Fibroblast of skin of right biceps (primary cell): ENCODE measurements at regions not wholly inside any gene's neighbourhood (a gene's known extent, or its start where the extent isn't known, plus 50 kb on each side); places are given as distances from the start of the nearest gene placed in this dataset.

Experiments used
- DNase-seq: peaks from one replicate; pipeline ENCODE4 v3.0.0-alpha.2; 2013

- no peak for DNase-seq
Observed at GRCh38 chr2:15720561-15721307, 129.1 kb downstream of the DDX1 start.

DNA sequence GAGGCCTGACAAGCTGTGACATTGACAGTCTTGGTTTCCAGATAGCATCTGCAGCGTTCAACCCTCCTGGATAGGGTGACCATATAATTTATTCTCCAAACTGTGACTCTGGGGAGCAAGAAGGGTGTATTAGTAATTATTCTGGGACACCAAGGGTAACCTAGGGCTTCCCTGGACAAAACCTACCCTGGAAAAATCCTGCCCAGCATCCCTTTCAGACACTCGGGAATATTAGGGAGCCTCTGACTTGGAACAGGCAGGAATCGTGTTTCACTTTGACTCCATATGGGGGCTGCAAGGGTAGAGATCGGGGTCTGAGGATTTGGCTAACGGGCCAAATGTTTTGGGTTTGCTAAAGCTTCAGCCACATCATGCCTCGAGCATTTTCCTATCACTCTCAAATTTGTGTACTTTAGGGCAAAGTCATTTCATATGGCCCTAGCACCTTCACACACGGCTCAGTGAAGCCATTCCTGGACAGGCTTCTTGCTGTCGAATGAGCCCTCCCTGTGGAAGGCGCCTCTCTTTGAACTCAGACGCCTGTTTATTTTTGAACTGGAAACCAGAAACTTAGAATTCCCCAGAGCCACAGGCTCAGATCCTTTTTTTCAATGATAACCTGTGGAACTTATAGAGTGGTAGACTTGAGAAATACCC lies 129.9 kb downstream of the DDX1 start:
- DNase-seq = no peak

DNA sequence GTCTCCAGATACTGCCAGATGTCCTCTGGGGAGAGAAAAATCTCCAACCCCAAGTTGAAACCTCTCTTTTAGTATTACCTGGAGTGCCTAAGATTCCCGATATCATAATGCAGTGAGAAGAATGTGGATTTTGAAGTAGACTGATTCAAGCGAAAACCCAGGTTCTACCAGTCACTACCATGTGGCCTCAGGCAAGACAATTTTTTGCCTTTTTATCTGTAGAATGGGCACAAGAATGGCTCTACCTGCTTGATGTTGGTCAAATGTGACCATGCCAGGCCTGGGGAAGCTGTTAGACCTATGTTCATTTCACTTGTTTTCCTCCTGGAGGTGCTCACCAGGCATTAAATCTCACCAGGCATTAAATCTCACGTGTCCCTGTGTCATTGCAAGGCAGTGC lies 131.3 kb downstream of the DDX1 start:
- no peak for DNase-seq

GRCh38 chr2:15724235-15724634 lies 132.6 kb downstream of the DDX1 start:
- DNase-seq = no peak

GRCh38 chr2:15725101-15725781 lies 133.6 kb downstream of the DDX1 start:
- no peak for DNase-seq

DNA sequence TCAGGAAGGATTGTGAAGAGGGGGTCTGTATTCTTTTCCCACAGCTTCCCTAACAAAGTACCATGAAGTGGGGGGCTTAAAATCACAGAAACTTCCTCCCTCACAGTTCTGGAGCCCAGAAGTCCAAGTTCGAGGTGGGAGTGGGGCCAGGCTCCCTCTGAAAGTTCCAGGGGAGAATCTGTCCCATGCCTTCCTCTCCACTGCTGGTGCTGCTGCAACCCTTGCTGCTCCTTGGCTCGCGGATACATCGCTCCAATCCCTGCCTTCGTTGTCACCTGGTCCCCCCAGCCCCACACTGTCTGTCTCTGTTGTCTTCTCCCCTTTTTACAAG lies 134.1 kb downstream of the DDX1 start:
- DNase-seq = no peak

DNA sequence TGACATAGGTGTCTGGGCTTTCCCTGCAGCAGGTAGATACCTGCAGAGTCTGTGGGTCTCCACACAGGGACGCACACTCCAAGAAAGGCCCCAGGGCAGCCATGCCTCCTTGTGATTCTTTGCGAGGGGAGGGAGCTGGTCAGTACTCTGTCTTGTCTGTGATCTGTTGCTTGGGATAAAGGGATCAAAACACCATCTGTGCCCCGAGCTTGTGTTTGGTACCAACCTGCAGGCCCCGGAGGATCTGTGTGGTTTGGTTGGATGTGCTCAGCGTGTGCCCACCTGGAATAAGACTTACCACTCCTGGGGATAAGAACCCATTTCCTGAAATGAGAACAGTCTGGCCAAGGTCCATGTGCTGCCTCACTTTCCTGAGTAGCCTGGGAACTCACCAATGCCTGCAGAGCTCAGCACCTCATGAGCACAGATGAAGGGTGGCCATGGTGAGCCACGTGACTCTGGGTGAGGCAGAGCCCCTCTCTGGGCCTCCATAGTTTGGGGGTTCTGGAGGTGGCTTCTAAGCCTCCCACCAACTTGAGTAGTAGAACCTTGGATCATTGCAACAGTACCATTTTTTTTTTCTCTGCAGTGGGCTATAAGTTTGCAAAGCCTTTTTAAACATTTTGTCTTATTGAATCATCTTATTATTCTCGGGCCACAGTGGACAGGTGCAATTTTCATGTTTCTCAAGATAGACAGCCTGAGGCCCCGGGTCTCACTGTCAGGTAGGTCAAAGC lies 134.8 kb downstream of the DDX1 start:
- DNase-seq = no peak

DNA sequence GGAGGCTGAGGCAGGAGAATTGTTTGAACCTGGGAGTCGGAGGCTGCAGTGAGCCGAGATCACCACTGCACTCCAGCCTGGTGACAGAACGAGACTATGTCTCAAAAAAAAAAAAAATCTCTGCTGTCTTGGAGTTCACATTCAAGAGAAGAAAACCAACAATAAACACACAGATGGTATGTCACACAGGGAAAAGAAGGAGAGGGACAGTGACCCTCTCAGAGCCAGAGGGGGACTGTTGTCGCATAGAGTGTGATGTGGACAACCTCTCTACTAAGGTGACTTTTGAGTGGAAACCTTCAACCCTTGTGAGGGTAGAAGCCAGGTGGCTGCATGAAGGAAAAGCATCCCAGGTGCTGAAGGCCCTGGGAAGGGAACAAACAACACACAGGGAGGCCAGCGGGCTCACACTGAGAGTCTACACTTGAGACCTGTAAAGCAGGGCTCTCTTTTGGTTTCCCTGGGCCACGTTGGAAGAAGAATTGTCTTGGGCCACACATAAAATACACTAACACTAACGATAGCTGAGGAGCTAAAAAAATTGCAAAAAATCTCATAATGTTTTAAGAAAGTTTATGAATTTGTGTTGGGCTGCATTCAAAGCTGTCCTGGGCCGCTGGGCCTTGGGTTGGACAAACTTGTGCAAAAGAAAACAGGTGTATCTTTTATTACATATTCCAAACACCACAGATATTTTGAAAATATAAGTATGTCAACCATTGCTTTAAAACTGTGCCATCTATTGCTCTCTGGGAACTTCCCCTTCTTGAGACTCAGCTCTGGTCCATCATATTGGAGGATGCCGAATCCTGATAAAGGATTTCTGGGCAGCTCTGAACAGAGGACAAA lies 136.0 kb downstream of the DDX1 start:
- DNase-seq = no peak

GRCh38 chr2:15728245-15728938 lies 136.7 kb downstream of the DDX1 start:
- no peak for DNase-seq

DNA sequence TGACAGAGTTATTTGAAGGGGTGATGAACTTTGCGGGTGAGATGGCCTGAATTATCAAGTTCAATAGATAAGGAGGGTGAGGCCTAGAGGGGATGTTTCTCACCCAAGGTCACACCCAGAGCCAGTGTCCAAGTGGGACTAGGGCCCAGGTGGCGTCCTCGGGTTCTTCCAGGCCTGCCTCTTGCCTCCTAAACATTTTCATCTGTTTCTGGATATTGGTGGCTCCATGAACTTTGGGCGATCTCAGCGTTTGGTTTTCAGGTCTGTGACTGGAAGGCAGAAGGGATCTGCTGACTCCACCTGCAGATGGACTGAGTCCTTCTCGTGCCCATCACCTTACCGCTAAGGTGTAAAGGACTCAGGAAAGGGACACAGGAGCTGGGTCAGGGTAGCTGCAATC lies 137.3 kb downstream of the DDX1 start:
- DNase-seq = no peak

DNA sequence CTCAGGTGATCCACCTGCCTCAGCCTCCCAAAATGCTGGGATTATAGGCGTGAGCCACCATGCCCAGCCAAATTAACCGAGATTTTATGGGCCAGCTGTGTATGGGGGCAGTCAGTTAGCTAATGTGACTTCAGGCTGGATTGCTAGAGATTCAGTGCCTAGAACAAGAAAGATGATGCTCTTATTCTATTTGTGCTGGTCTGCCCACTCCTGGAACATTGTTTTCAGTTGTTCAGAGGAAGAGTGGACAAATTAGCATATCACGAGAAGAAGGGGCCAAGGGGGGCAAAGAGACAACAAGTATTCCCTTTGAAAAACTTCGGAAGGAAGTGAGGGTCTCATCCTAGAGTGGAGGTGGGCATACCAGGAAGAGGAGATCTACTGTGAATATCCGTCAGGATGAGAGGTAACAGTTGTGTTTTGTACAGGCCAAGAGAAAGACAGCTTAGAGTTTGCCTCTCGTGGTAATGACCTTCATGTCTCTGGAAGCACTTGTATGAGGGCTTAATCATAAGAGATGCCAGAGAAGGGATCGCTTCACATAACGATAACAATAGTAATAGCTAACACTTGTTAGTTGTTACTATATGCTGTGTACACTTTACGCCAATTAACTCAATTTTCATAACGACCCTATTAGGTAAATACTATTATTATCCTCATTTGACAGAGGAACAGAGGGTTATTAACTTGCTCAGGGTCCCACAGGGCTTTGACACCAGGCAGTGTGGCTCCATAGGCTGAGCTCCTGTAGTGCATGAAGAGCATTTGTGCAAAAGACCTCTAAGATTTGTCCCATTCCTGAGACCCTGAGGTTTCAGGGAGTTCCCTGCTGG lies 138.3 kb downstream of the DDX1 start:
- DNase-seq = no peak

GRCh38 chr2:15730545-15731212 lies 139.0 kb downstream of the DDX1 start:
- peak; percentile 79 for DNase-seq

- no peak for DNase-seq
Observed at GRCh38 chr2:15731213-15731888, 139.7 kb downstream of the DDX1 start.

- no peak for DNase-seq
Observed at GRCh38 chr2:15731889-15732271, 140.2 kb downstream of the DDX1 start.

GRCh38 chr2:15732341-15733077 lies 140.8 kb downstream of the DDX1 start:
- no peak for DNase-seq

DNA sequence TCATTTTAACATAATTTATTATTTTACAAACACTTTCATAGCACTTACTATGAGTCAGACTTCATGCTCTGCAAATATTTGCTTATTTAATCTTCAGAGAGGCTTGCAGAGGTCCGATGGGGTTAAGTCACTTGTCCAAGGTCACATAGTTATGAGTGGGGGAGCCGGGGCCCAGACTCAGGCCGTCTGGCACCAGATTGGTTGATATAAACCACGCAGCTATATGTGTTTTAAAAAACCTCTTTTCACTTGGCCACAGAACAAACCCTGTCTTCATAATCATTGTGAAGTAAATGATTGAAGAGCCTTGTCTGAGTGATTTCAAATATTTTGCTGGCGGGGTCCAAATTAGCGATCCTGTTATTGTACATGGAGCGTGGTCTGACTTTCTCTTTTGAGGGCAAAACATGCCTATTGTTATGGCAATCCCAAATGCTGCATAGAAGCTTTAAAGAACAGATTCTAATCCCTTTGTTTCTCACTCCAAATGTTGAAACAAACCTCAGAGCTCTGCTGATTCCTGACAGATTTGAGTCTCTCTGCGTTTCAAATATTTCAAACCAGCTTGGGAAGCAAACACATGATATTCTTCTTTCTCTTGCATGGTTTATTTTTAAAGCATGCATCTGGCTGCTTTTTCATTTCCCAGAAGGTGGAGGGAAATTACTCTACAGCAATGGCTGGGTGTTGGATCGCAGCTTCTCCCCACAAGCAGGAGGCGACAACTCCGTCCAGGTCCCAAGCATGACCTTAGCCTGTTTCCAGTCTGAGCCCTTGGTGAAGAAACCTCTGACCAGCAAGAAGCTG lies 142.4 kb downstream of the DDX1 start:
- DNase-seq = peak; percentile 37

GRCh38 chr2:15734674-15735483 lies 143.2 kb downstream of the DDX1 start:
- DNase-seq = no peak
